HEK293 (cell line): ENCODE measurements at regions not wholly inside any gene's neighbourhood (a gene's known extent, or its start where the extent isn't known, plus 50 kb on each side); places are given as distances from the start of the nearest gene placed in this dataset.

Experiments used
- CTCF ChIA-PET: fragments of 350-600 bp; formaldehyde crosslinking; extraction: SDS; loops from one replicate; lab custom pipeline; 2021; ENCODE audit warnings: antibody characterized with exemption; lab: Yijun Ruan, JAX
- POLR2A ChIA-PET: fragments of 300-600 bp; formaldehyde crosslinking; extraction: SDS; loops from one replicate; lab custom pipeline; 2020; ENCODE audit warnings: antibody characterized with exemption, inconsistent platforms; lab: Yijun Ruan, JAX
- H3K27ac ChIP-seq: fragments of 200-500 bp; sonication (Bioruptor generic); 2 replicates; pipeline ENCODE4 v1.5.1; 2014; ENCODE audit warnings: low read depth, low read length, control low read depth, inconsistent platforms; ENCODE audit errors: extremely low read depth
- H3K36me3 ChIP-seq, 2 experiments: fragments of 200-500 bp in 1 of 2; sonication (Bioruptor generic) in 1 of 2; 1 replicate in 1 of 2; 2 replicates in 1 of 2; pipeline ENCODE4 v1.5.1; 2014 to 2017; ENCODE audit warnings: inconsistent platforms in 2 of 2, low read length in 2 of 2; ENCODE audit not compliant: control insufficient read depth in 2 of 2, insufficient read depth in 1 of 2
- H3K4me1 ChIP-seq: fragments of 200-500 bp; sonication (Bioruptor generic); 2 replicates; pipeline ENCODE4 v1.5.1; 2014; ENCODE audit warnings: mild to moderate bottlenecking, low read length, inconsistent platforms; ENCODE audit not compliant: control insufficient read depth, insufficient read depth
- H3K4me3 ChIP-seq: 2 replicates; pipeline ENCODE4 v1.5.1; 2011; ENCODE audit warnings: low read depth, mild to moderate bottlenecking, control low read depth, low read length, moderate library complexity
- H3K9me3 ChIP-seq: fragments of 200-500 bp; sonication (Bioruptor generic); 2 replicates; pipeline ENCODE4 v1.5.1; 2014; ENCODE audit warnings: low read depth, low read length, inconsistent platforms; ENCODE audit not compliant: control insufficient read depth, insufficient read depth
- FEZF1 ChIP-seq: fragments of 450-650 bp; formaldehyde crosslinking; IDR thresholded peaks from 2 replicates; pipeline ENCODE4 v1.5.1; 2016; ENCODE audit warnings: missing biosample characterization, missing genetic modification characterization
- GLIS1 ChIP-seq: fragments of 450-650 bp; formaldehyde crosslinking; IDR thresholded peaks from 2 replicates; pipeline ENCODE4 v1.5.1; 2016; ENCODE audit warnings: missing biosample characterization, missing genetic modification characterization
- PRDM2 ChIP-seq: fragments of 450-650 bp; formaldehyde crosslinking; IDR thresholded peaks from 2 replicates; pipeline ENCODE4 v1.5.1; 2016; ENCODE audit warnings: missing biosample characterization, missing genetic modification characterization, borderline replicate concordance
- SP2 ChIP-seq: fragments of 450-650 bp; formaldehyde crosslinking; IDR thresholded peaks from 2 replicates; pipeline ENCODE4 v1.5.1; 2016; ENCODE audit warnings: missing biosample characterization, missing genetic modification characterization
- WT1 ChIP-seq: fragments of 450-650 bp; formaldehyde crosslinking; IDR thresholded peaks from 2 replicates; pipeline ENCODE4 v1.5.1; 2016; ENCODE audit warnings: missing biosample characterization, missing genetic modification characterization
- YY1 ChIP-seq: fragments of 450-650 bp; formaldehyde crosslinking; IDR thresholded peaks from 2 replicates; pipeline ENCODE4 v1.5.1; 2018; ENCODE audit warnings: missing biosample characterization, missing genetic modification characterization
- ZBTB17 ChIP-seq: fragments of 450-650 bp; formaldehyde crosslinking; IDR thresholded peaks from 2 replicates; pipeline ENCODE4 v1.5.1; 2016; ENCODE audit warnings: missing biosample characterization, missing genetic modification characterization
- ZNF155 ChIP-seq: fragments of 450-650 bp; formaldehyde crosslinking; IDR thresholded peaks from 2 replicates; pipeline ENCODE4 v1.5.1; 2016; ENCODE audit warnings: missing biosample characterization, missing genetic modification characterization
- ZNF37A ChIP-seq: fragments of 450-650 bp; IDR thresholded peaks from 2 replicates; pipeline ENCODE4 v1.5.1; 2018; ENCODE audit warnings: missing biosample characterization, missing genetic modification characterization
- ZNF558 ChIP-seq: fragments of 450-650 bp; formaldehyde crosslinking; IDR thresholded peaks from 2 replicates; pipeline ENCODE4 v1.5.1; 2016; ENCODE audit warnings: missing biosample characterization, missing genetic modification characterization
- ZNF560 ChIP-seq: fragments of 450-650 bp; formaldehyde crosslinking; IDR thresholded peaks from 2 replicates; pipeline ENCODE4 v1.5.1; 2017; ENCODE audit warnings: missing biosample characterization, missing genetic modification characterization, borderline replicate concordance
- ZNF571 ChIP-seq: fragments of 450-650 bp; formaldehyde crosslinking; IDR thresholded peaks from 2 replicates; pipeline ENCODE4 v1.5.0; 2017; ENCODE audit warnings: missing biosample characterization, missing genetic modification characterization
- ZNF580 ChIP-seq: fragments of 450-650 bp; formaldehyde crosslinking; IDR thresholded peaks from 2 replicates; pipeline ENCODE4 v1.5.1; 2016; ENCODE audit warnings: missing biosample characterization, missing genetic modification characterization
- ZNF768 ChIP-seq: fragments of 450-650 bp; formaldehyde crosslinking; IDR thresholded peaks from 2 replicates; pipeline ENCODE4 v1.5.1; 2018; ENCODE audit warnings: missing biosample characterization, mild to moderate bottlenecking, missing genetic modification characterization
- ZNF830 ChIP-seq: fragments of 450-650 bp; IDR thresholded peaks from 2 replicates; pipeline ENCODE4 v1.5.0; 2018; ENCODE audit warnings: missing biosample characterization, missing genetic modification characterization, low read depth, mild to moderate bottlenecking, moderate library complexity
- TF ChIP-seq, protein P1 (sequence below): fragments of 450-650 bp; formaldehyde crosslinking; IDR thresholded peaks from 2 replicates; pipeline ENCODE4 v1.5.1; 2017; ENCODE audit warnings: missing biosample characterization, missing genetic modification characterization
- TF ChIP-seq, protein P2 (sequence below): fragments of 450-650 bp; formaldehyde crosslinking; IDR thresholded peaks from 2 replicates; pipeline ENCODE4 v1.5.1; 2016; ENCODE audit warnings: missing biosample characterization, missing genetic modification characterization

- TF ChIP-seq PRDM2 = no peak
- no peak for TF ChIP-seq ZNF768 (tag by site-specific recombination)
- peak; percentile 39 for TF ChIP-seq SP2
- no peak for TF ChIP-seq ZNF560
- TF ChIP-seq YY1 (tag by site-specific recombination) = no peak
- peak; percentile 65; the same call in 1 of the 2 replicates for TF ChIP-seq WT1 (tag by site-specific recombination)
Measured at GRCh38 chr14:49972823-49973222, 79.9 kb downstream of the ARF6 start (continued).

DNA sequence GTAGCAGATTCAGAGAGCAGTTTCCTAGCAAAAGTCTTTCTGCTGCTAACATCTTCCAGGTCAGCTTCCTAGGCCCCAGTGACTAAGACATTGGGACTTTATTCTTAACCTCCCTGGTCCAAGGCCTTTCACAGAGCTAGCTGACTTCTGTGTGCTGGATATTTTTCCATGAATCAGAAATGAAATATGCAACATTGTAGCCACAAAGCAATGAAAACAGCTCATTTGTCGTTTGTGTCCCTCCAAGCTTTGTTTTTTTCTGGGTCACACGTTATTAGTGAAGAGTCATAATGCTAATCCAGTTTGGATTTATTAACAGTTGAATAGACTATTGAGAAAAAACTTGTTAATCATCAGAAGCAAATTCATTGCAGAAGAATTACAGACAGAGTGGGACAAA lies 82.4 kb downstream of the ARF6 start:
- H3K4me1 ChIP-seq = peaks cover 30% of the 10 kb centered on the region
- no peak overlapping the region for H3K27ac ChIP-seq
- TF ChIP-seq GLIS1 (tag by site-specific recombination) (no peak), ZNF37A (tag by site-specific recombination) (no peak), ZNF558 (tag by site-specific recombination) (no peak), ZNF560 (no peak), ZNF571 (tag by site-specific recombination) (no peak), FEZF1 (tag by site-specific recombination) (no peak), ZNF580 (no peak), ZNF830 (no peak)
- TF ChIP-seq, protein P1, sequence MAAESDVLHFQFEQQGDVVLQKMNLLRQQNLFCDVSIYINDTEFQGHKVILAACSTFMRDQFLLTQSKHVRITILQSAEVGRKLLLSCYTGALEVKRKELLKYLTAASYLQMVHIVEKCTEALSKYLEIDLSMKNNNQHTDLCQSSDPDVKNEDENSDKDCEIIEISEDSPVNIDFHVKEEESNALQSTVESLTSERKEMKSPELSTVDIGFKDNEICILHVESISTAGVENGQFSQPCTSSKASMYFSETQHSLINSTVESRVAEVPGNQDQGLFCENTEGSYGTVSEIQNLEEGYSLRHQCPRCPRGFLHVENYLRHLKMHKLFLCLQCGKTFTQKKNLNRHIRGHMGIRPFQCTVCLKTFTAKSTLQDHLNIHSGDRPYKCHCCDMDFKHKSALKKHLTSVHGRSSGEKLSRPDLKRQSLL (tag by site-specific recombination) = no peak
- TF ChIP-seq, protein P2, sequence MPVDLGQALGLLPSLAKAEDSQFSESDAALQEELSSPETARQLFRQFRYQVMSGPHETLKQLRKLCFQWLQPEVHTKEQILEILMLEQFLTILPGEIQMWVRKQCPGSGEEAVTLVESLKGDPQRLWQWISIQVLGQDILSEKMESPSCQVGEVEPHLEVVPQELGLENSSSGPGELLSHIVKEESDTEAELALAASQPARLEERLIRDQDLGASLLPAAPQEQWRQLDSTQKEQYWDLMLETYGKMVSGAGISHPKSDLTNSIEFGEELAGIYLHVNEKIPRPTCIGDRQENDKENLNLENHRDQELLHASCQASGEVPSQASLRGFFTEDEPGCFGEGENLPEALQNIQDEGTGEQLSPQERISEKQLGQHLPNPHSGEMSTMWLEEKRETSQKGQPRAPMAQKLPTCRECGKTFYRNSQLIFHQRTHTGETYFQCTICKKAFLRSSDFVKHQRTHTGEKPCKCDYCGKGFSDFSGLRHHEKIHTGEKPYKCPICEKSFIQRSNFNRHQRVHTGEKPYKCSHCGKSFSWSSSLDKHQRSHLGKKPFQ (tag by site-specific recombination) = no peak
- ChIA-PET POLR2A (no interaction called here), CTCF (interaction anchor here (0.7 kb wide), 1 partner anchor 230 kb away, joined by 4 read pairs; no protein-coding TSS in a partner anchor)
- no peaks in the 10 kb centered on the region for H3K9me3 ChIP-seq
- no peak overlapping the region for H3K4me3 ChIP-seq
- H3K36me3 ChIP-seq = no peaks in the 10 kb centered on the region

GRCh38 chr14:49975799-49976198 lies 82.9 kb downstream of the ARF6 start:
- POLR2A ChIA-PET = no interaction called here
- CTCF ChIA-PET = no interaction called here
- no peak for TF ChIP-seq ZNF155
- peak; percentile 30; the same call in 1 of the 2 replicates for TF ChIP-seq ZBTB17
- TF ChIP-seq, all 188 proteins: peak for 1
- no peak overlapping the region for H3K27ac ChIP-seq
- no peaks in the 10 kb centered on the region for H3K36me3 ChIP-seq
- H3K9me3 ChIP-seq = no peaks in the 10 kb centered on the region
- H3K4me3 ChIP-seq = no peak overlapping the region
- peaks cover 27% of the 10 kb centered on the region for H3K4me1 ChIP-seq
